ENCODE measurements at regions not wholly inside any gene's neighbourhood (a gene's known extent, or its start where the extent isn't known, plus 50 kb on each side); places are given as distances from the start of the nearest gene placed in this dataset.

- DNase-seq (ENCODE audit: low spot score), result no peak
- intact Hi-C loops (cut with DNase I), result no loop called here
Measured at GRCh38 chr6:90849686-90850085, 262.8 kb upstream of the MAP3K7 start.

DNA sequence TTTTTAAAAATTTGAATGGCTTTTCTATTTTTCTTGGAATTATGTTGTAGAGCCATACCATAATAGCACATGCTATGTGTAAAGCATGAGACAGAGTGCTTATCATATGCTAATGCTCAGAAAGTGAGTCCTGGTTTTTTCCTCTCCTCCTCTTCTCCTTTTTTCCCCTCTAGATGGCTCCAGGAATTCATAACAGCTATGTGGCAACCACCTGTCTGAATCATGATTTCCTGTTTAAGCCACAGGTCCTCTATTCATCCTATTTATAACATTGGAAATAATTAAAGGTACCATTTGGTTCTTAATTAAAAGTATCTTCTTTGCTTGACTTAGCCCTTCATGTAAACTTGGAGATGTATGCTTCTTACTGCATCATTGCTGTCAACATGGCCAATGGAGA lies 260.0 kb upstream of the MAP3K7 start:
- no peak for DNase-seq (ENCODE audit: low spot score)
- intact Hi-C loops (cut with DNase I), result no loop called here

DNA sequence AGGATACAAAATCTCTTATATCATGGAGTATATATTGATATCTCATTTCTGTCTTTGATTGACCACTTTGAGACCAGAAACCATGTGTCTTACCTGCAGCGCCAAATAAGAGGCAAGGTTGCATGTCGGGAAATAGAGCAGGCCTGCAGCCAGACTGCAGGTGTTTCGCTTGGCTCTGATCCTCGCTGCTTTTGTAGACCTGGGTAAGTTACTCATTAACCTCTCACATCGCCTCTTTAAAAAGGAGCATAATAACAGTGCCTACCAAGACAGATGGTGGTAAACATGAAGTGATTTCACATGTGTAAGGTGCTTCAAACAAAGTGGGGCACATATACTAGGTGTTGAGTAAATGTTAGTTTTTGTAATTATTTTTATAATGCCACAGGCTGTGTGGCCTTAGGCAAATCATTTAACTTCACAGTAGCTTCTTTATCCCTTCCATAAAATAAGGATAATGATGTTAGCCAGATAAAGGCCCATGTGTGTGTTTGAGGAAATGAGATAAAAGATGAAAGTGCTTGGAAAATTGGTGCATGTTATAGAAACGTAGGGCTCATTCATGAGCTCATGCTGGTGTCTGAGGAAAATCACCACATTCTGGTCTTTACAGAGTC lies 248.8 kb upstream of the MAP3K7 start:
- intact Hi-C loops (cut with DNase I), result no loop called here
- DNase-seq (ENCODE audit: low spot score), result no peak

DNA sequence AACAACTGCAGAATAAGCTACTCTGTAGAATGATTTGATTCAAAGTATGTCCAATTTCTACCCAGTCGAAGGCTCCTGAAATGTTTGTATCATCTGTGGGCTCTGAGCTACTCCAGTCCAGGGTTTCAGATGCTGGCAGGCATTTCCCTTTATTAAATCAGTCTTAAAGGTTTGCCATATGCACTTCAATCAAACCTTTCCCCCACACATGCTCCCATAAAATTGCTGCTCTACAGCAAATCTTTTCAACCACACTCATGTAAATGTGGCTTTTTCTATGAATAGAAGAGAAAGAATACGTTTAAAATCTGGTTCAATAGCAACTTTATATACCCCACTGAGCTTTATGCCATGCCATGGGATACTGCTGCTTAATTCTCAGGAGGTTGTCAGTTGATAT lies 242.4 kb upstream of the MAP3K7 start:
- intact Hi-C loops (cut with DNase I), result no loop called here
- DNase-seq (ENCODE audit: low spot score), result no peak

GRCh38 chr6:90820436-90820835 lies 233.6 kb upstream of the MAP3K7 start:
- DNase-seq (ENCODE audit: low spot score), result no peak
- intact Hi-C loops (cut with DNase I), result no loop called here

GRCh38 chr6:90819483-90819882 lies 232.6 kb upstream of the MAP3K7 start:
- DNase-seq (ENCODE audit: low spot score), result no peak

GRCh38 chr6:90818163-90818562 lies 231.3 kb upstream of the MAP3K7 start:
- intact Hi-C loops (cut with DNase I), result no loop called here
- no peak for DNase-seq (ENCODE audit: low spot score)

More at GRCh38 chr6:90819483-90819882, 232.6 kb upstream of the MAP3K7 start:
- intact Hi-C loops (cut with DNase I), result no loop called here

- no peak for DNase-seq (ENCODE audit: low spot score)
- intact Hi-C loops (cut with DNase I), result no loop called here
Measured at GRCh38 chr6:90816764-90817163, 229.9 kb upstream of the MAP3K7 start.

DNA sequence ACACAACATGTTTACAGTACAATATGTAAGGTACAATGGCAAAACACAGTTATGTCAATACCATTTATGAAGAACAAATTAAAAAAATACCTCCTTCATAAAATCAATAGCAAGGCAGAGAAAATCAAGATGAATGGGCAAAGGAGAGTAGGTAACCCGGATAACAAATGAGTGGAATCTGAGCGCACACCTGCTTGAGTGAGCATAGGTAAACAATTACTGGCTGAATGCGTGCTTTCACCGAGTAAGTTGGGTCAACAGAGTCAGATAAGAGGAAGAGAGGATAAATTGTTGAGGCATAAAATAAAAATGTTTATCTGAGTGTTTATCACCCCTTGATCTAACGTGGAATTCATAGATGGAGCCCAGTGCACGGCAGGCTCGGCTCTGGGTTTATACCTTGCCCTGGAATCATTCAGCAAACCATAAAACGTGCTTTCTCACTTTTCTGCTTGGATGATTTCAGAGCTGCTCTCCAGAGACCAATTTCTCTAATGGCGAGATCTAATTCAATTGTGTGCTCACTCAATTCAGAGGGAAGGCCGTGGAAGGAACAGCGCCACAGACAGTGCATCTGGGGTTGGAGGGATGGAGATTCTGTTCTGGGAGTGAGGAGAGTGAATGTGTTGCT lies 224.8 kb upstream of the MAP3K7 start:
- no peak for DNase-seq (ENCODE audit: low spot score)
- intact Hi-C loops (cut with DNase I), result no loop called here

GRCh38 chr6:90809035-90809434 lies 222.2 kb upstream of the MAP3K7 start:
- intact Hi-C loops (cut with DNase I), result no loop called here
- no peak for DNase-seq (ENCODE audit: low spot score)

- no peak for DNase-seq (ENCODE audit: low spot score)
- intact Hi-C loops (cut with DNase I), result no loop called here
Measured at GRCh38 chr6:90807791-90808701, 221.2 kb upstream of the MAP3K7 start.

GRCh38 chr6:90805619-90806155 lies 218.8 kb upstream of the MAP3K7 start:
- intact Hi-C loops (cut with DNase I), result no loop called here
- DNase-seq (ENCODE audit: low spot score), result no peak

- no peak for DNase-seq (ENCODE audit: low spot score)
- intact Hi-C loops (cut with DNase I), result no loop called here
Measured at GRCh38 chr6:90803956-90804355, 217.1 kb upstream of the MAP3K7 start.

DNA sequence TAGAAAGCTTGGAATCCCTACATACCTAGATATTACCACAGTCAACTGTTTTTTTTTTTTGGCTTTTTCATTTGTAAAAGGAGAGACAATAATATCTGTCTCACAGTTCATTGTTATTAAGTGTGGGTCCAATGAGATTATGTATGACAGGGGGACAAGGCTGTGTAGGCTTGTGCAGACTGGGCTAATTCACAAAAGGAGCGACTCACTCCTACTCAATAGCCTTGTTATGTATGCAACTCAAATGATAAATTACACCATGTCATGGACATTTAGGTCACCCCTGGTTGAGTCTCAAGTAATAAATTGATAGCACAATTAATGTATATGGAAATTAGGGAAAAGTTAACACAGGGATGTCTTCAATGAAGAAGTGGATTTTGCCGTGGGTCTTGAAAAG lies 208.2 kb upstream of the MAP3K7 start:
- intact Hi-C loops (cut with DNase I), result no loop called here
- no peak for DNase-seq (ENCODE audit: low spot score)

DNA sequence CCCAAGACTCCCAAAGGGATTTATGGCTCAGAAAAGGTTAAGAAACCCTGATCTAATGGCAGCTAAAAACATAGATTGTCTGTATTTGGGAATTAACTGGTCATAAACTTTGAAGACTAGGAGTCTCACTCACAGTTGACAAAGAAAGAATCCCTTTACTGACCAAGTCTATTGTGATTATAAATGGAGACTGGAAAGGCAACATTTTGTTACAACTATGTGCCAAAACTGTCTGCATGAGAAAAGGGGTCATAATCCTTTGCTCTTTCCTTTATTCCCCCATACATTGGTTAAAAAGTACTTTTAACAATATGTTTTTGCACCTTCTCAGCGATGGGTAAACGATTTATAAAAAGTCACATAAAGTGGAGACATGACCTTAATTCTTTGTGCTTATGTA lies 206.9 kb upstream of the MAP3K7 start:
- no peak for DNase-seq (ENCODE audit: low spot score)
- intact Hi-C loops (cut with DNase I), result no loop called here

- DNase-seq (ENCODE audit: low spot score), result no peak
- intact Hi-C loops (cut with DNase I), result no loop called here
Measured at GRCh38 chr6:90790696-90791095, 203.8 kb upstream of the MAP3K7 start.

DNA sequence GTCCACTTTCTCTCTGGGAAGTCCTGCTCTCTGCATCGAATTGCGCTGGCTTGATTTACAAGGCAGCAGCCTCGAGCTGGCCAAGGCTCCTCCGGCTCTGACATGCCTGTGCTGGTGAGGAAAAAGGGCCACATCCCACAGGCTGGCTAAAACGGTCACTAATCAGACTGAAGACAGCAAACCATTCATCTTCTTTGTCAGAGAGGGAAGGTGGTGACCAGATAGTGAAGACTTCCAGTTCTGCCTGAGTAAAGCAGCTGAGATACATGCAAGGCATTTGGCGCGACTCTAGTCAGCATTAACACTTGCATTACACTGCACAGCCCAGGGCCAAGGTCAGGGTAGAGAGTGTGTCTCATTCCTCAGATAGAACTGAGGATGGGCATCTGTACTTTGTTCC lies 203.2 kb upstream of the MAP3K7 start:
- DNase-seq (ENCODE audit: low spot score), result no peak
- intact Hi-C loops (cut with DNase I), result no loop called here

DNA sequence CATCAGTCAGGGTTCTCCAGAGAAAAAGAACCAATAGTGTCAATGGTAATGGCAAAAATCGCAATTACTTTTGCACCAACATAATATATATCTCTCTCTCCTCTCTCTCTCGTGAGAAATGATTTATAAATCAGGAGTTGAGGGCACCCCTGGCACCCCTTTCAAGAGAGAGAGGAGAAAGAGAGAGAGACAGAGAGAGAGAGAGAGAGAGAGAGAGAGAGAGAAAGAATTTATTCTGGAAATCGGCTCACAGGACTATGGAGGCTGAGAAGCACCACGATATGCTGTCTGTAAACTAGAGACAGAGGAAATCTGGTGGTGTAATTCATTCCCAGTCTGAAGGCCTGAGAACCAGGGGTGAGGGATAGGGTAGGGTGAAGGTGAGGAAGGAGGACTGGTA lies 201.9 kb upstream of the MAP3K7 start:
- intact Hi-C loops (cut with DNase I), result no loop called here
- no peak for DNase-seq (ENCODE audit: low spot score)

- DNase-seq (ENCODE audit: low spot score), result no peak
- intact Hi-C loops (cut with DNase I), result no loop called here
Measured at GRCh38 chr6:90787446-90787845, 200.6 kb upstream of the MAP3K7 start.

DNA sequence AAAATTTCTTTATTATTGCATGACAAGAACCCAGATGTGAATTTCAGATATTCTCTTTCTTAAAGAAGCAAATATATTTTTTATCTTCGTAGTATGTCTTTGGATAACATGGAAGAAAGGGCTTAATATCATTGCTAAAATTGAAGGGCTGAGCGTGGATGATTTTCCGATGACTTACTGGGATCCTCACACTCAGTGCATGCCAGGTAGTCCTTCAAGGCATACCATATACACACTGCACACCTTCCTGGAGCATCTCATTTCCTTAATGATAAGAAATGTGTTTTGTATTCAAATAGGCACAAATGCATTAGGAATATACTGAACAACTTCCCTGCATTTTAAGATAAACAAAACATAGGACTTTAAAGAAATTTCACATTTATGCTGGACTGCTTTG lies 193.9 kb upstream of the MAP3K7 start:
- no peak for DNase-seq (ENCODE audit: low spot score)
- intact Hi-C loops (cut with DNase I), result no loop called here

GRCh38 chr6:90780141-90780540 lies 193.3 kb upstream of the MAP3K7 start:
- intact Hi-C loops (cut with DNase I), result no loop called here
- no peak for DNase-seq (ENCODE audit: low spot score)
